HG02759 (cell line): ENCODE measurements at regions not wholly inside any gene's neighbourhood (a gene's known extent, or its start where the extent isn't known, plus 50 kb on each side); places are given as distances from the start of the nearest gene placed in this dataset.

Experiments used
- ATAC-seq: cut with Tn5 transposase; IDR thresholded peaks from one replicate; pipeline ENCODE4 v1.9.1; 2021; ENCODE audit warnings: mild to moderate bottlenecking, moderate library complexity; ENCODE audit not compliant: unreplicated experiment

GRCh38 chr5:61735531-61735930, 403.5 kb downstream of the ZSWIM6 start:
- ATAC-seq, result no peak

DNA sequence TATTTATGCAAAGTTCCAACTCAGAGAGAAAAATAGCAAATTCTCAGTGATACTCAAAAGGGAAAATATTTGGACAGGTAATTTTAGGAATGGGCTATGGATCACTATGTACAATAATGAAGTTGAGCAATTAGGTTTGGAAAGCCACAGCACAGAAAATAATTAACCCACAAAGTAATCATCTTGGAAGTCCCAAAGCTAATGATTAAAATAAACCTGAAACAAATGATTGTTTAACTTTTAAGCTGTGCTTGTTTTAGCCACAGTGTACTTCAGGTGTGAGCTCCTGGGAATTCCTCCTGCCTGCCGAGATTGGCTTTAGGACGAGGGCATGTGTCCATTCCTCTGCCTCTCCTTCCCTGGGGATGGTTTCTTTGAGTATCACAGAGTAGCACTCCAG, 403.9 kb downstream of the ZSWIM6 start:
- ATAC-seq, result no peak

GRCh38 chr5:61737301-61737963, 405.4 kb downstream of the ZSWIM6 start:
- no peak for ATAC-seq

GRCh38 chr5:61737964-61738340, 405.9 kb downstream of the ZSWIM6 start:
- no peak for ATAC-seq

DNA sequence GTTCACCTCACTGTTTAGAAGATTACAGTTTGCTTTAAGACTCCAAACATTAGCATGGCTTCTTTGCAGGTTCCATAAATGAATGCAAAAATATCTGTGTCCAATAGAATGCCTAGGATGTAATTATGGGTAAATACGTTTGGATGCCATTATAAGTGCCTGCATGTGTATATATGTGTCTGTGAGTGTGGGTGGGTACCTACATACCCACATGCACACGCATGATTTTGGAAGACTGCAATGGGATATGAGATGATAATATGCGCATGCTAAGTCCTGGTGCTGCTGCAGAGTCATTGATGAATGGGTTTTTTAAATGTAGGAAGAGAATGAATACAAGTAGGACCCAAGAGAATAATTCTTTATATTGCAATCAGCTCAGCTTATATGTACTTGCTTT, 406.4 kb downstream of the ZSWIM6 start:
- ATAC-seq, result no peak

DNA sequence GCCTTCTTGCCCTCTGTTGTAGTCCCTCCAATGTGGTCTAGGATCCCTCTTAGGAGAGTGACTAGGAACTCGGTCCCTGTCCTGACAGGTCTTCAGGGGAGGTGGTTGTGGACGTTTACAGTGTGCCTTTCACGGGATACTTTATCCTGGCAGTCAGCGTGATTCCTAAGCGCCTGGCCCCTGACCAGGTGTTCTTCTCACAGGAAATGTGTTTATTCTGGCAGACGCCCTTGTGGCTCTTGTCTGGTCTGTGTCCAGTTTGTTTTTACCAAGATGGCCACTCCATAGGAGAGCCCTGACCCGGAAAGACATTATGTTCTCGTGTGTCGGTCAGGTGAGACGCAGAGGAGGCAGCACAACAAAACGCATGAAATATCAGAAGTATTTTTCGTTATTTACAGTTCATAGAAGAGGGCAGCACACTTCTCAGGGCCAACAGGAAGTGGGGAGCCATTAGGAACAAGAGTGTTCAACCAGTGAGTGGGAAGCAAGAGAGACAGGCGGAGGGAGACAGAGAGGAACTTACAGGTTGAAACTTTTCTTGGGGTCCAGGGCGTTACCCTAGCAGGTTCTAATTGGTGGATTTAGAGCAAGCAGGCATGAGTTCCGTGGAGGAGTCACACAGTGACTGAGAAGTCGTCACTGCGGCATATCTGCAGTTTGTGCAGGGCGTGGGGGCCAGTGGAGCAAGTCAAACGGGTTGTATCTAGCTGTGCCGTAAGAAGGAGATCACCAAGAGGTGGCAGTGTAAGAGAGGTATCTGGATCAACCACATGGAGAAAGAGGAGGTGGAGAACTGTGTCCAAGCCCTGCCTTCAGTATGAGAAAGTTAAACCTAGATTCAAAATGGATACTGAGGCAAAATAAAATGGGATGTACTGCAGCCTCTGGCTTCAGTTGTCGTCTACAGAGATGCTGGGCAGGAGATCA, 412.9 kb downstream of the ZSWIM6 start:
- no peak for ATAC-seq

GRCh38 chr5:61746831-61747575, 414.9 kb downstream of the ZSWIM6 start:
- ATAC-seq, result no peak

DNA sequence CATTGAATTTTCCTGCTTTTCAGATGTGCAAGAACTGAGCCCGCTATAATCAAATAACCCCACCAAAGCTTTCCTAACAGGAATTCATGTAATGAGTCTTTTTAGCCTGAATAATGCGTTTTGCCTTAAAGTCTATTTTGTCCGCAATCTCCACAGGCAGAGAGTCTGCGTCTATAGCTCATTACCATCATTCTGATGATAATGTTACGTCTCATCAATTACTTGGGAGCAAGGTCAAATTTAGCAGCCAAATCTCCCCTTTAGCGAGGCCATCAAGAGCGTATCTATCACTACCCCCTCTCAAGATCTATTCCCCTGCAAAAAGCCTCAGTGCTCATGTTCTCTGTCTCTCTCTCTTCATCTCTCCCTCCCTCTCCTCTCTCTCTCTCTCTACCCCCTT, 416.1 kb downstream of the ZSWIM6 start:
- no peak for ATAC-seq

- no peak for ATAC-seq
Measured at GRCh38 chr5:61748651-61749050, 416.6 kb downstream of the ZSWIM6 start.

GRCh38 chr5:61752588-61752987, 420.5 kb downstream of the ZSWIM6 start:
- ATAC-seq, result no peak

DNA sequence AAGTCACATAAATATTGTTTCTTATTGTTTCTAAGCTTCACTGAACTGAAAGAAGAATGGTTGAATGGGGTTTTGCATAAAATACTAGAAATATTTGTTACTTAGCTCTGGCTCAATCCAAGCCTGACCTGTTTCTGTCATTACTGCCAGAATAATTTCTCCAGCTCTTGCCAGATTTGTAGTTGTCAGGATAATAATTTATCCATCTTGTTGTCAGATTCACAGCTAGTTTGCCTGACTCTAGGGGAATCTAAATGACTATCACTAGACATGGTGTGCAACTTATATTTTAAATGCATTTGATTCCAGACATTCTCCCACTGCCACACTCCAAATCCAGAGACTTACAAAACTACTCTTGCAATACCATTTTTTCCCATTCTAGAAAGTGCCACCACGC, 422.7 kb downstream of the ZSWIM6 start:
- ATAC-seq, result no peak

- no peak for ATAC-seq
Measured at GRCh38 chr5:61755726-61756222, 423.7 kb downstream of the ZSWIM6 start.

- ATAC-seq, result no peak
Measured at GRCh38 chr5:61758711-61759110, 426.7 kb downstream of the ZSWIM6 start.

DNA sequence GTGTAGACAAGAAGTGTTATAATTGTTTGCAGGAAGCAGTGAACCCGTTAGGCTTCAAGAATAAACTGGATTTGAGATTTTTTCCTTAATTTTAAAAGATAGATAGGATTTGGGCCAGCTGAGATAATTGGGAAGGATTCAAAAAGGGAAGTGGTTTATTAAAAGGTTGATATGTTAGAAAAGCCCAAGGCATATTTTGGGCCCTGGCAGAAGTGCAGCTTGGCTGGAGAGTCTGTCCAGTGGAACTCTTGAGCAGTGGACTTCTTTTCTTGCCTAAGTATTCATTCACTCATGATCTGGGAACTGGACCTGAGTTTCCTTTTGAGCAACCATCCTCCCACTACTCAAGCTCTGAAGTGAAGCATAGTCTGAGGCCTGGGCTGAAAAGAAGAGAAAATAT, 433.4 kb downstream of the ZSWIM6 start:
- ATAC-seq, result no peak

DNA sequence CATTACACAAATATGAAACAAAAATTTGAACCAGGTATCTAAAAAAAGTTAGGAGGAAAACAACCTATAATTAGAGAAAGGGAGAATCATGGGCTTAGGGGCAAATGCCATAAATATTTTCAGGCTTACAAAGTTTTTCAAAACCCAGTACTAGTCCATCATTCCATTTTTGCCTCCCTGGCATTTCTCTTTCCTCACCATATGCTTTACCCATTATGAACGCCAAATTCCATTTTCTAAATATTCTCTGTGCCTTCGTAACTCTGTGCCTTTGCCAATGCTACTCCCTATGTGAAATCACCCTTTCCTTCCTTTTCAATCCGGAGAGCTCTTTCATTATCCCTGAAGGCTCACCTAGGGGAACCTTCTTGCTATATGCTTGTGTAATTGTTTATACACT, 434.1 kb downstream of the ZSWIM6 start:
- ATAC-seq, result no peak

DNA sequence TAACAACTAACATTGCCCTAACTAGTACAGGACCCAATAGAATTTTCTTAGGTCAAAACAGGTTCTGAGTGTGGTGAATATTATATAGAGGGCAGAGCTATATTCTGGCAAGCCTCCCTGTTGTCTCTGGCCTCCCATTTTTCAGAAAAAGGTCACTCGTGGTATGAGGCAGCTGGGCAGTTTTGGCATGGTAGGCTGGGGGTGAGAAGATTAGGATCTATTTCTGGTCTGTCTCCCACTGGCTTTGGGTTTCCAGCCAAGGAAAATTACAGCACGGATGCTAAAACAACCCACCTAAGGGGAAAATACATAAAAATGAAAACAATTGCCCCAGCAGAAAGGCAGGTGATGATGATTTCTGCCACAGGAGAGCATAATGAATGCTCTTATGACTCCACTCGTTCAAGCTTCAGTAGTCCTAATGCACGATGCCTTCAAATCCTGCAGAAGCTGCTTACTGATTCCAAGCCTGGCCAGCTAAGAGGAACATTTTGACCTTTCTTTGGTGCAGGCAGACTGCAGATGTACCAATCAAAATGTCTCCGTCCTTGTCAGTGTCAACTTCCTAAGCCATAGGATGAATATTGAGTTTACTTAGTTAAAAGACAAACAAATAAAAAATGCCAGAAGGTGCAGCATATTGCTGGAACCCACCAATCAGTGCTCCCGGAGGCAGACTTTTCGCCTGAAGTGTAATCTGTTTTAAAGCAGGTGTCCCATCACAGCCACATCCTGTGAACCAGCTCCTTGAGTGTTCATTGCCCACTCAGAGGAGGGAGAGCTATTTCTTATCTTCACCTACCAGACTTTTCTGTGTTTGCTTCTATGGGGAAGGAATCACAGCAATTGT, 435.4 kb downstream of the ZSWIM6 start:
- ATAC-seq, result no peak

GRCh38 chr5:61768692-61769281, 436.7 kb downstream of the ZSWIM6 start:
- ATAC-seq, result peak; percentile 94

DNA sequence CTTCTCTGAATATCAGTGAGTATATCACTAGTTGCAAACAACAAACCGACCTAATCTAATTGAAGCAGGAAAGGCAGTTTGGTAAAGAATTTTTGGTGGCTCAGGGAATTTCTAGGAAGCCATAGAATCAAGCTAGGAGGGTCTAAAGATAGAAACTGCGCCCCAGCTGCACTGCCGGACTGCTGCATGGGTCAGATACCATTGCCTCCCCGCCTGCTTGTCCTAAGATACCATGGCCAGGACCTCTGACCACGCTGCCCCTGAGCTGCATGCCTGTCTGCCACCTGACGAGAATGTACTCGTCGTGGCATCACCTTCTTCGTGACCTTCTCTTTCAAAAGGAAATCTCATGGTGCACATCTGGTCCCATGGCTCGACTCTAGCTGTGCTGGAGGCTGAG, 439.0 kb downstream of the ZSWIM6 start:
- ATAC-seq, result no peak

- ATAC-seq, result no peak
Measured at GRCh38 chr5:61771808-61772207, 439.8 kb downstream of the ZSWIM6 start.

- no peak for ATAC-seq
Measured at GRCh38 chr5:61775901-61776300, 443.8 kb downstream of the ZSWIM6 start.
